ENCODE measurements at regions not wholly inside any gene's neighbourhood (a gene's known extent, or its start where the extent isn't known, plus 50 kb on each side); places are given as distances from the start of the nearest gene placed in this dataset.

DNA sequence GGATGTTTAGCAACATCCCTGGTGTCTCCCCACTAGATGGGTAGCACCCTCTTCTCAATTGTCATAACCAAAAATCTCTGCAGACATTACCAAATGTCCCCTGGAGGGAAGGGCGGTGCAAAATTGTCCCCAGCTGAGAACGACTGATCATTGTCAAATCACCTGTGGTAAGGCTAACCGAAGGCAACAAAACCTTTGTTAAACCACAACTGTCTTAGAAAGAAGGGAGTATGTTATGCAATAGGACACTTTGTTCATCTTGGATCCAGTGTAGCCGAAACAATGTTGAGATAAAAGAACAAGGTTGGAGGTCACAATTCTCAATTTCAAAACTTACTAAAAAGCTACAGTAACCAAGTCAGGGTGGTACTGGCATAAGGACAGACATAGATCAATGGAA, 50.3 kb upstream of the ST3GAL5 start:
- ATAC-seq = no peak
